PC-9 (cell line): ENCODE measurements at regions not wholly inside any gene's neighbourhood (a gene's known extent, or its start where the extent isn't known, plus 50 kb on each side); places are given as distances from the start of the nearest gene placed in this dataset.

Source experiments
- BruUV-seq: library from RNA; stranded (reverse); fragments of 400-500 nt; replicated peaks from 2 replicates; lab custom pipeline; 2021; lab: Mats Ljungman, UMichigan
- CTCF ChIA-PET: fragments of 300-600 bp; sonication (Branson Sonifier 250); formaldehyde crosslinking; loops from one replicate; lab custom pipeline; 2022; ENCODE audit warnings: antibody characterized with exemption; lab: Charles Lee
- POLR2A ChIA-PET: fragments of 300-600 bp; sonication (Branson Sonifier 250); formaldehyde crosslinking; loops from one replicate; lab custom pipeline; 2022; ENCODE audit warnings: antibody characterized with exemption; ENCODE audit not compliant: unreplicated experiment; lab: Charles Lee
- DNase-seq, 2 experiments: peaks; one replicate each; pipeline versions ENCODE4 v3.0.0 to v3.0.0-alpha.2; 2015 to 2022; ENCODE audit warnings: mixed read lengths in 1 of 2
- H2AFZ ChIP-seq: fragments of 200-600 bp; sonication (generic); 2 replicates; pipeline ENCODE4 v1.8.1; 2017; ENCODE audit warnings: antibody characterized with exemption
- H3F3A ChIP-seq: fragments of 200-600 bp; sonication (generic); 2 replicates; pipeline ENCODE4 v1.8.1; 2017; ENCODE audit warnings: antibody characterized with exemption, mild to moderate bottlenecking, low read depth; ENCODE audit not compliant: insufficient read depth
- H3K27ac ChIP-seq: fragments of 200-600 bp; sonication (generic); 2 replicates; pipeline ENCODE4 v1.6.1; 2016; ENCODE audit warnings: mixed run types
- H3K27me3 ChIP-seq: fragments of 200-600 bp; sonication (generic); 2 replicates; pipeline ENCODE4 v1.6.1; 2016; ENCODE audit warnings: low read depth, mixed run types; ENCODE audit not compliant: insufficient read depth
- H3K36me3 ChIP-seq: fragments of 200-600 bp; sonication (generic); 2 replicates; pipeline ENCODE4 v1.6.1; 2016; ENCODE audit warnings: low read depth, mixed run types
- H3K4me1 ChIP-seq: fragments of 200-600 bp; sonication (generic); replicated peaks from 2 replicates; pipeline ENCODE4 v1.6.1; 2016; ENCODE audit warnings: mixed run types; ENCODE audit not compliant: insufficient read depth
- H3K4me2 ChIP-seq: fragments of 200-600 bp; sonication (generic); 2 replicates; pipeline ENCODE4 v1.6.1; 2017; ENCODE audit warnings: mixed run types
- H3K4me3 ChIP-seq: fragments of 200-600 bp; sonication (generic); 2 replicates; pipeline ENCODE4 v1.6.1; 2016; ENCODE audit warnings: mixed run types
- H3K79me2 ChIP-seq: fragments of 200-600 bp; sonication (generic); 2 replicates; pipeline ENCODE4 v1.6.1; 2017; ENCODE audit warnings: low read depth, mixed run types
- H3K9me2 ChIP-seq: fragments of 200-600 bp; sonication (generic); 2 replicates; pipeline ENCODE4 v1.8.1; 2017; ENCODE audit warnings: mild to moderate bottlenecking; ENCODE audit not compliant: insufficient read depth
- H3K9me3 ChIP-seq: fragments of 200-600 bp; sonication (generic); 2 replicates; pipeline ENCODE4 v1.8.1; 2016; ENCODE audit warnings: low read depth; ENCODE audit not compliant: insufficient read depth
- H4K20me1 ChIP-seq: fragments of 200-600 bp; sonication (generic); 2 replicates; pipeline ENCODE4 v1.8.1; 2017; ENCODE audit not compliant: insufficient read depth
- CTCF ChIP-seq: fragments of 200-600 bp; sonication (generic); conservative IDR thresholded peaks from 2 replicates; pipeline ENCODE4 v1.6.1; 2017; ENCODE audit warnings: mixed run types, antibody characterized with exemption, mild to moderate bottlenecking, moderate library complexity
- EZH2 ChIP-seq: fragments of 200-600 bp; sonication (generic); IDR thresholded peaks from 2 replicates; pipeline ENCODE4 v1.8.0; 2017; ENCODE audit warnings: antibody characterized with exemption, low read depth
- intact Hi-C: fragments of 100-400 bp; cut with micrococcal nuclease; formaldehyde crosslinking; loops from one replicate; pipeline ENCODE4 v1.10.0; 2022; ENCODE audit not compliant: unreplicated experiment

GRCh38 chr17:36777118-36777517 is 160.2 kb upstream of the LHX1 start:
- Histone ChIP-seq H3K36me3 (no peaks in the 10 kb centered on the region), H3K9me2 (no peaks in the 10 kb centered on the region), H3K4me2 (no peak overlapping the region), H3K4me3 (no peak overlapping the region), H3K9me3 (no peaks in the 10 kb centered on the region), H2AFZ (no peak overlapping the region), H3K27me3 (peaks cover 89% of the 10 kb centered on the region), H3K27ac (no peak overlapping the region), H3K4me1 (no peaks in the 10 kb centered on the region), H3F3A (no peaks in the 10 kb centered on the region), H4K20me1 (no peaks in the 10 kb centered on the region; the same call in 1 of the 2 replicates), H3K79me2 (no peaks in the 10 kb centered on the region)
- peak in 1 of 2 experiments; percentile 37 for DNase-seq
- CTCF ChIA-PET = no interaction called here
- BruUV-seq = no TSS peak
- TF ChIP-seq CTCF (no peak), EZH2 (no peak)
- intact Hi-C loops = no loop called here
- POLR2A ChIA-PET = no interaction called here

- CTCF ChIA-PET = no interaction called here
- H3K27me3 ChIP-seq = peaks cover 89% of the 10 kb centered on the region
- H3K79me2 ChIP-seq = no peaks in the 10 kb centered on the region
- H4K20me1 ChIP-seq = no peaks in the 10 kb centered on the region; the same call in 1 of the 2 replicates
- no peak overlapping the region for H2AFZ ChIP-seq
- DNase-seq = peak; percentile 3 to 56
- no peaks in the 10 kb centered on the region for H3K9me2 ChIP-seq
- TF ChIP-seq EZH2 = no peak
- no peak for TF ChIP-seq CTCF
- H3K9me3 ChIP-seq = no peaks in the 10 kb centered on the region
- no peaks in the 10 kb centered on the region for H3F3A ChIP-seq
- no peaks in the 10 kb centered on the region for H3K36me3 ChIP-seq
- H3K4me1 ChIP-seq = no peaks in the 10 kb centered on the region
- intact Hi-C loops = no loop called here
- no TSS peak for BruUV-seq
- H3K4me2 ChIP-seq = no peak overlapping the region
- POLR2A ChIA-PET = no interaction called here
- H3K27ac ChIP-seq = no peak overlapping the region
- H3K4me3 ChIP-seq = no peak overlapping the region
Observed at GRCh38 chr17:36778448-36778847, 158.8 kb upstream of the LHX1 start.

GRCh38 chr17:36779550-36779949 is 157.7 kb upstream of the LHX1 start:
- peaks cover 89% of the 10 kb centered on the region for H3K27me3 ChIP-seq
- CTCF ChIA-PET = no interaction called here
- POLR2A ChIA-PET = no interaction called here

More at GRCh38 chr17:36779550-36779949, 157.7 kb upstream of the LHX1 start:
- BruUV-seq = no TSS peak
- Histone ChIP-seq H3K4me3 (no peak overlapping the region), H3K9me2 (no peaks in the 10 kb centered on the region), H3K79me2 (no peaks in the 10 kb centered on the region), H3K9me3 (no peaks in the 10 kb centered on the region), H3F3A (no peaks in the 10 kb centered on the region), H3K4me1 (no peaks in the 10 kb centered on the region), H2AFZ (no peak overlapping the region), H3K36me3 (no peaks in the 10 kb centered on the region), H3K4me2 (no peak overlapping the region), H3K27ac (no peak overlapping the region), H4K20me1 (no peaks in the 10 kb centered on the region; the same call in 1 of the 2 replicates)
- no peak for DNase-seq
- TF ChIP-seq EZH2 = no peak
- TF ChIP-seq CTCF = no peak
- intact Hi-C loops = no loop called here
